Brain microvascular endothelial cell (primary cell): ENCODE measurements at regions not wholly inside any gene's neighbourhood (a gene's known extent, or its start where the extent isn't known, plus 50 kb on each side); places are given as distances from the start of the nearest gene placed in this dataset.

Source experiments
- DNase-seq: peaks from one replicate; pipeline ENCODE4 v3.0.0-alpha.2; 2020
- H3K27ac ChIP-seq: fragments of 250-450 bp; sonication (Bioruptor Pico); 2 replicates; pipeline ENCODE4 v1.5.1; 2020; ENCODE audit warnings: mild to moderate bottlenecking, moderate library complexity
- H3K27me3 ChIP-seq: fragments of 250-450 bp; sonication (Bioruptor Pico); replicated peaks from 2 replicates; pipeline ENCODE4 v1.5.1; 2020; ENCODE audit warnings: mild to moderate bottlenecking
- H3K36me3 ChIP-seq: fragments of 250-450 bp; sonication (Bioruptor Pico); replicated peaks from 2 replicates; pipeline ENCODE4 v1.5.1; 2020; ENCODE audit warnings: mild to moderate bottlenecking
- H3K4me3 ChIP-seq: 2 replicates; pipeline ENCODE4 v1.5.1; 2011; ENCODE audit warnings: low read depth, mild to moderate bottlenecking, control low read depth, low read length, moderate library complexity
- in situ Hi-C: cut with HindIII; loops from 2 replicates; pipeline ENCODE4 v1.10.0; 2017; ENCODE audit warnings: low sequenced_read_pairs, low pct_ligation_motif_present
- TF ChIP-seq, protein P1 (sequence below): IDR thresholded peaks from 2 replicates; pipeline ENCODE4 v1.5.1; 2011; ENCODE audit warnings: low read depth, mild to moderate bottlenecking, moderate library complexity, low read length, control low read depth, inconsistent platforms; ENCODE audit errors: missing control alignments

DNA sequence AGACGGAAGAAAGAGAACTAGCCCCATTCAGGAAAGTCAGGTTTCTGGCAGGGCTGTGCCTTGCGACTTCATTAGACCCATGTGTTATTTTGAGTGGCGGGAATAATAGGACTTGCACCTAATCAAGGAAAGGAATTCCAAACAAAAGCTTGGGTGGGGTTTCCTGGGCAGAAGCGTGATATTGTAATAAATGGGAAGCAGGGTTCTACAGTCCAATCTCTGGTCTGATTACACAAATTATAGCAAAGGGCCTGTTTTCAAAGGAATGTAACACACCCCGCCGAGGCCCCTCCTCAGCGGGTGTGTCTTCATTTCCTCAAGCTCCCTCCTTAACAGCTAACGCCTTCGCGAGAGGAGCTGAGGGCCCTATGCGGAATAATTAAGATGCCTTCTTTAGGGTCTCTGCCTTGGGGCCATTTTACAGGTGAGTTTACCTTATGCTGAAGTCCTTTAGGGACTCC, 396.0 kb upstream of the C2CD4B start:
- TF ChIP-seq, protein P1, sequence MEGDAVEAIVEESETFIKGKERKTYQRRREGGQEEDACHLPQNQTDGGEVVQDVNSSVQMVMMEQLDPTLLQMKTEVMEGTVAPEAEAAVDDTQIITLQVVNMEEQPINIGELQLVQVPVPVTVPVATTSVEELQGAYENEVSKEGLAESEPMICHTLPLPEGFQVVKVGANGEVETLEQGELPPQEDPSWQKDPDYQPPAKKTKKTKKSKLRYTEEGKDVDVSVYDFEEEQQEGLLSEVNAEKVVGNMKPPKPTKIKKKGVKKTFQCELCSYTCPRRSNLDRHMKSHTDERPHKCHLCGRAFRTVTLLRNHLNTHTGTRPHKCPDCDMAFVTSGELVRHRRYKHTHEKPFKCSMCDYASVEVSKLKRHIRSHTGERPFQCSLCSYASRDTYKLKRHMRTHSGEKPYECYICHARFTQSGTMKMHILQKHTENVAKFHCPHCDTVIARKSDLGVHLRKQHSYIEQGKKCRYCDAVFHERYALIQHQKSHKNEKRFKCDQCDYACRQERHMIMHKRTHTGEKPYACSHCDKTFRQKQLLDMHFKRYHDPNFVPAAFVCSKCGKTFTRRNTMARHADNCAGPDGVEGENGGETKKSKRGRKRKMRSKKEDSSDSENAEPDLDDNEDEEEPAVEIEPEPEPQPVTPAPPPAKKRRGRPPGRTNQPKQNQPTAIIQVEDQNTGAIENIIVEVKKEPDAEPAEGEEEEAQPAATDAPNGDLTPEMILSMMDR = no peak
- no peak for DNase-seq
- H3K4me3 ChIP-seq = no peak overlapping the region
- H3K27ac ChIP-seq = no peak overlapping the region
- H3K36me3 ChIP-seq = no peaks in the 10 kb centered on the region
- H3K27me3 ChIP-seq = no peaks in the 10 kb centered on the region
- in situ Hi-C loops = no loop called here

DNA sequence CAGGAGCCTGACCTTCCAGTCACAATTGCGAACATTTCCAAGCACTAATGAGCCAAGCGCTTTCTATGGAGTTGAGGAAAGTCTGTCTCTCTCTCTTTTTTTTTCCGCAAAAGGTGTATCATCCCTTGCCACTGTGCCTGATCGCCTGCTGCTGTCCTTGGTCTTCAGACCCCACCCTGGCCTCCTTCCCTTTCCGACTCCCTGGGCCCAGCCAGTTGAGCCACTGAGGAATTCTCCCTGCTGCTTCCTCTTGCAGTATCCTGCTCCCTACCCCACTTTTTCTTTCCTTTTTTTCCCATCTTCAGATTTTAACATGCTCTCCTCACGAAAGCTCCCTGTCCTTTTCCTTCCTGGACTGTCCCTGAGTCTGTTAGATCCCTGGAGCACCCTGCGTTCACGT, 396.5 kb upstream of the C2CD4B start:
- Histone ChIP-seq H3K27me3 (no peaks in the 10 kb centered on the region), H3K4me3 (no peak overlapping the region), H3K36me3 (no peaks in the 10 kb centered on the region), H3K27ac (no peak overlapping the region)
- TF ChIP-seq, protein P1 = no peak
- in situ Hi-C loops = no loop called here
- no peak for DNase-seq

DNA sequence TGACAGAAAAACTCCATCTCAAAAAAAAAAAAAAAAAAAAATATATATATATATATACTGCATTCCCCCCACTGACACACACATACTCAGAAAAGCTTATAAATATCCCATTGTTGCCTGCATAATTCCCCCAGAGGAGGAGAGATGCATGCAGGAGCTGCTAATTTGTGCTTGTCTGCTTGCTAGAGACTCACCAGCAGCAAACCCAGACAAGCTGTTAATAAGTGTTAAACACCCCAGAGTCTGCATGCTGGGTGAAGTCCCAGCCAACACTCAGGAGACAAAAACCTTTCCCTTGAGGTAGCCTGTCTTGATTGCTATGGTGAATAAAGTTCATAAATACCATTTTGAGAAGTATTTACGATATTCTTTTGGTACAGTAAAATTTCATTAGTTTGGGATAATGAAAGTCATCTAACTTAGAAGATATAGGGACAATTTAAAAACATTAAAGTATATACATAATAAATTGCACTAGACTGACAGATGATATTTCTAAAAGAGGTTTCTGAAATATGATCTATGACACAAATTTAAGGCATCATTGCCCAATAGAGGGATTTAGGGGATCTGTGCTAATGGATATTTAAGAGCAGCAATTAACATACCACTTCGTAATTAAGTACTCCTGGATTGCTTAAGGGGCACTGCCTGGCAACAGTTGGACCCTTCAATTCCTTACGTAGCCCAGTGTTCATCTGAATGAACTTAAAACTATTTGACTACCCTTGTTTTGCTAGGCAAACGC, 400.0 kb upstream of the C2CD4B start:
- Histone ChIP-seq H3K36me3 (no peaks in the 10 kb centered on the region), H3K4me3 (no peak overlapping the region), H3K27ac (no peak overlapping the region), H3K27me3 (no peaks in the 10 kb centered on the region)
- in situ Hi-C loops = no loop called here
- no peak for DNase-seq
- TF ChIP-seq, protein P1 = no peak

DNA sequence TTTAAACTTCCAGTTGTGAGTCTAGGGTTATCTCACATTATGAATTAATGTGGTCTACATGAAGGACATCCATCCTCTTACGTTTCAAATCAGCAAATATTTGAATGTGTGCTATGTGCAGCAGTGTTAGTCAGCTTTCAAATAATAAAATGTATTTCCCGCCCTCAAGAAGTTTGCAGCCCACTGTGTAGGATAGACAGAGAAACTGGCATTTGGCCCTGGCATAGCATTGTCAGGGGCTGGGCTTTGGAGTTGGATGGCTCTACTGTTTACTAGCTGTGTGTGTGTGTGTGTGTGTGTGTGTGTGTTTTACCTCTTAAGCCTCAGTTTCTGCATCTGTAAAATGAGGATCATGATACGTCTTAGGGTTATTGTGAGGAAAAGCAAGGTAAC, 400.5 kb upstream of the C2CD4B start:
- in situ Hi-C loops = no loop called here
- H3K27me3 ChIP-seq = no peaks in the 10 kb centered on the region

DNA sequence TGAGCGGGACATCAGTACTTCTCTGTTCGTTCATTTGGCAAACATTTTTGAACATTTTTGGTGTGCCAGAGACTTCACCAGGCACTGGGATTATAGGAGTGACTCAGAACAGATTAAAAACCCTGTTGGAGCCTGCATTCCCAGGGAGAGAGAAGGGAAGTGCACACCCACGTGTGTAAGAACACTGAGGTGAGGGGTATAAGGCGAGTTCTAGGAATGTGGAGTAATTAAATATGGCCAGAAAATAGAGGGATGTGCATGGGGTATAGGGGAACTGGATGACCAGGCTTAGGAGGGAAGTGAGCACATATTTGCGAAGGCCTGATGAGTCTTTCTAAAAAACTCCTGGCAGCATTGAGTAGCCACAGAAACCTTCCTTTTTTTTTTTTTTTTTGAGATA, 401.2 kb upstream of the C2CD4B start:
- Histone ChIP-seq H3K36me3 (no peaks in the 10 kb centered on the region), H3K4me3 (no peak overlapping the region), H3K27ac (no peak overlapping the region), H3K27me3 (no peaks in the 10 kb centered on the region)
- no peak for DNase-seq
- in situ Hi-C loops = no loop called here
- TF ChIP-seq, protein P1 = no peak

More for the DNA sequence above, 400.5 kb upstream of the C2CD4B start:
- TF ChIP-seq, protein P1 = no peak
- no peak for DNase-seq
- H3K4me3 ChIP-seq = no peak overlapping the region
- no peaks in the 10 kb centered on the region for H3K36me3 ChIP-seq
- H3K27ac ChIP-seq = no peak overlapping the region

DNA sequence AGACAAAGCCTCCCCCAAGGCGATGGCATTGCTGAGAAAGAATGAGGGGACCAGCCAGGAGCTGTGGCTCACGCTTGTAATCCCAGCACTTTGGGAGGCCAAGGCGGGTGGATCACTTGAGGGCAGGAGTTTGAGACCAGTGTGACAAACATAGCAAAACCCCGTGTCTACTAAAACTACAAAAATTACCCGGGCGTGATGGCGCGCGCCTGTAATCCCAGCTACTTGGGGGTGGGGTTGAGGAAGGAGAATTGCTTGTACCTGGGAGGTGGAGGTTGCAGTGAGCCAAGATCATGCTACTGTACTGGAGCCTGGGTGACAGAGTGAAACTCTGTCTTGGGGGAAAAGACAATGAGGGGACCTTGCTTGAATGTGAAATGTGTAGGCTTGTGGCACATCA, 402.4 kb upstream of the C2CD4B start:
- in situ Hi-C loops = no loop called here
- no peak overlapping the region for H3K4me3 ChIP-seq
- no peak overlapping the region for H3K27ac ChIP-seq
- no peaks in the 10 kb centered on the region for H3K27me3 ChIP-seq
- TF ChIP-seq, protein P1 = no peak
- no peak for DNase-seq
- H3K36me3 ChIP-seq = no peaks in the 10 kb centered on the region
